ENCODE measurements at regions not wholly inside any gene's neighbourhood (a gene's known extent, or its start where the extent isn't known, plus 50 kb on each side); places are given as distances from the start of the nearest gene placed in this dataset.
"Not testable (repeated sequence)": the region's sequence is repeated elsewhere in the genome, so short reads cannot be mapped to it uniquely, and the experiment has no call there.

GRCh38 chr21:28877318-28877884 is 115.3 kb downstream of the LTN1 start:
- DNase-seq: no peak

- no peak for DNase-seq
Measured at GRCh38 chr21:28875078-28875477, 117.6 kb downstream of the LTN1 start.

GRCh38 chr21:28872218-28872617 is 120.5 kb downstream of the LTN1 start:
- DNase-seq: no peak

GRCh38 chr21:28871388-28872010 is 121.2 kb downstream of the LTN1 start:
- no peak for DNase-seq

- DNase-seq: no peak
Measured at GRCh38 chr21:28867401-28867800, 125.3 kb downstream of the LTN1 start.

- no peak for DNase-seq
Measured at GRCh38 chr21:28865488-28866186, 127.0 kb downstream of the LTN1 start.

- DNase-seq: no peak
Measured at GRCh38 chr21:28858424-28858823, 134.3 kb downstream of the LTN1 start.

GRCh38 chr21:28857752-28858151 is 134.9 kb downstream of the LTN1 start:
- DNase-seq: no peak

GRCh38 chr21:28856588-28857250 is 136.0 kb downstream of the LTN1 start:
- DNase-seq: no peak

GRCh38 chr21:28852706-28853105 is 140.0 kb downstream of the LTN1 start:
- no peak for DNase-seq

- no peak for DNase-seq
Measured at GRCh38 chr21:28851645-28852044, 141.0 kb downstream of the LTN1 start.

- not testable (repeated sequence) for DNase-seq
Measured at GRCh38 chr21:28839237-28839636, 153.4 kb downstream of the LTN1 start.

GRCh38 chr21:28837426-28837825 is 155.3 kb downstream of the LTN1 start:
- not testable (repeated sequence) for DNase-seq

GRCh38 chr21:28836588-28836987 is 156.1 kb downstream of the LTN1 start:
- not testable (repeated sequence) for DNase-seq

- no peak for DNase-seq
Measured at GRCh38 chr21:28834335-28835238, 158.1 kb downstream of the LTN1 start.

GRCh38 chr21:28833609-28834008 is 159.1 kb downstream of the LTN1 start:
- no peak for DNase-seq

GRCh38 chr21:28833182-28833581 is 159.5 kb downstream of the LTN1 start:
- DNase-seq: no peak

- no peak for DNase-seq
Measured at GRCh38 chr21:28832715-28833061, 160.0 kb downstream of the LTN1 start.

GRCh38 chr21:28832013-28832714 is 160.5 kb downstream of the LTN1 start:
- no peak for DNase-seq

GRCh38 chr21:28828981-28829380 is 163.7 kb downstream of the LTN1 start:
- DNase-seq: no peak

- no peak for DNase-seq
Measured at GRCh38 chr21:28828021-28828420, 164.7 kb downstream of the LTN1 start.

- no peak for DNase-seq
Measured at GRCh38 chr21:28827422-28827821, 165.3 kb downstream of the LTN1 start.
